A204.1 (cell line): ENCODE measurements at regions not wholly inside any gene's neighbourhood (a gene's known extent, or its start where the extent isn't known, plus 50 kb on each side); places are given as distances from the start of the nearest gene placed in this dataset.
"Not testable (repeated sequence)": the region's sequence is repeated elsewhere in the genome, so short reads cannot be mapped to it uniquely, and the experiment has no call there.

Experiments
- FAIRE-seq: peaks from 2 replicates; lab custom pipeline; 2012; peaks lifted over from hg19 to GRCh38; lab: Jason Lieb, UNC

- no peak for FAIRE-seq
Observed at GRCh38 chr20:12482661-12483060, 526.1 kb upstream of the SPTLC3 start.

- no peak for FAIRE-seq
Observed at GRCh38 chr20:12502443-12502842, 506.3 kb upstream of the SPTLC3 start.

- FAIRE-seq, result no peak
Observed at GRCh38 chr20:12504779-12505178, 504.0 kb upstream of the SPTLC3 start.

GRCh38 chr20:12511499-12511898 lies 497.3 kb upstream of the SPTLC3 start:
- FAIRE-seq, result no peak

GRCh38 chr20:12512755-12513154 lies 496.0 kb upstream of the SPTLC3 start:
- no peak for FAIRE-seq

GRCh38 chr20:12528104-12528503 lies 480.7 kb upstream of the SPTLC3 start:
- FAIRE-seq, result no peak

- no peak for FAIRE-seq
Observed at GRCh38 chr20:12528591-12529041, 480.2 kb upstream of the SPTLC3 start.

- no peak for FAIRE-seq
Observed at GRCh38 chr20:12531626-12532025, 477.1 kb upstream of the SPTLC3 start.

GRCh38 chr20:12535316-12535715 lies 473.5 kb upstream of the SPTLC3 start:
- FAIRE-seq, result no peak

- FAIRE-seq, result no peak
Observed at GRCh38 chr20:12535770-12536169, 473.0 kb upstream of the SPTLC3 start.

GRCh38 chr20:12554426-12554825 lies 454.3 kb upstream of the SPTLC3 start:
- FAIRE-seq, result no peak

- FAIRE-seq, result no peak
Observed at GRCh38 chr20:12555369-12555768, 453.4 kb upstream of the SPTLC3 start.

GRCh38 chr20:12555849-12556248 lies 452.9 kb upstream of the SPTLC3 start:
- FAIRE-seq, result not testable (repeated sequence)

GRCh38 chr20:12557224-12557623 lies 451.5 kb upstream of the SPTLC3 start:
- FAIRE-seq, result no peak

- FAIRE-seq, result no peak
Observed at GRCh38 chr20:12564979-12565378, 443.8 kb upstream of the SPTLC3 start.

GRCh38 chr20:12566596-12566995 lies 442.2 kb upstream of the SPTLC3 start:
- no peak for FAIRE-seq

- no peak for FAIRE-seq
Observed at GRCh38 chr20:12570371-12570770, 438.4 kb upstream of the SPTLC3 start.

- no peak for FAIRE-seq
Observed at GRCh38 chr20:12573442-12573841, 435.3 kb upstream of the SPTLC3 start.

GRCh38 chr20:12575352-12576095 lies 433.2 kb upstream of the SPTLC3 start:
- FAIRE-seq, result no peak

- FAIRE-seq, result no peak
Observed at GRCh38 chr20:12577213-12577612, 431.6 kb upstream of the SPTLC3 start.

- FAIRE-seq, result no peak
Observed at GRCh38 chr20:12581644-12582289, 427.0 kb upstream of the SPTLC3 start.

GRCh38 chr20:12582710-12583109 lies 426.1 kb upstream of the SPTLC3 start:
- not testable (repeated sequence) for FAIRE-seq

GRCh38 chr20:12591949-12592470 lies 416.8 kb upstream of the SPTLC3 start:
- no peak for FAIRE-seq

GRCh38 chr20:12592756-12593155 lies 416.0 kb upstream of the SPTLC3 start:
- no peak for FAIRE-seq
